ENCODE measurements at regions not wholly inside any gene's neighbourhood (a gene's known extent, or its start where the extent isn't known, plus 50 kb on each side); places are given as distances from the start of the nearest gene placed in this dataset.

- TF ChIP-seq SKIL (IDR thresholded peaks at IDR 0.05; ENCODE audit: low read depth, poor library complexity, severe bottlenecking): no peak
- no peak for TF ChIP-seq TARDBP (IDR thresholded peaks at IDR 0.05; ENCODE audit: borderline replicate concordance)
- no peak for TF ChIP-seq HCFC1 (IDR thresholded peaks at IDR 0.05; ENCODE audit: low read length)
- no peak for TF ChIP-seq BACH1 (IDR thresholded peaks at IDR 0.05; ENCODE audit: borderline replicate concordance)
- no peak for TF ChIP-seq ZNF622 (IDR thresholded peaks at IDR 0.05)
- TF ChIP-seq, protein P1, sequence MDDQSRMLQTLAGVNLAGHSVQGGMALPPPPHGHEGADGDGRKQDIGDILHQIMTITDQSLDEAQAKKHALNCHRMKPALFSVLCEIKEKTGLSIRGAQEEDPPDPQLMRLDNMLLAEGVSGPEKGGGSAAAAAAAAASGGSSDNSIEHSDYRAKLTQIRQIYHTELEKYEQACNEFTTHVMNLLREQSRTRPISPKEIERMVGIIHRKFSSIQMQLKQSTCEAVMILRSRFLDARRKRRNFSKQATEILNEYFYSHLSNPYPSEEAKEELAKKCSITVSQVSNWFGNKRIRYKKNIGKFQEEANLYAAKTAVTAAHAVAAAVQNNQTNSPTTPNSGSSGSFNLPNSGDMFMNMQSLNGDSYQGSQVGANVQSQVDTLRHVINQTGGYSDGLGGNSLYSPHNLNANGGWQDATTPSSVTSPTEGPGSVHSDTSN (IDR thresholded peaks at IDR 0.05; ENCODE audit: insufficient replicate concordance, low read depth, low read length): no peak
- no peak for TF ChIP-seq E4F1 (IDR thresholded peaks at IDR 0.05; ENCODE audit: borderline replicate concordance, partially characterized antibody)
- TF ChIP-seq SMAD1 (IDR thresholded peaks at IDR 0.05; ENCODE audit: low read depth, partially characterized antibody): no peak
- no peak for TF ChIP-seq ESRRA (IDR thresholded peaks at IDR 0.05; ENCODE audit: low read length)
- no peak for TF ChIP-seq STAT1 (conservative IDR thresholded peaks at IDR 0.05)
- TF ChIP-seq YY1 (IDR thresholded peaks at IDR 0.05; ENCODE audit: low read depth, low read length): no peak
- TF ChIP-seq PML (IDR thresholded peaks at IDR 0.05; ENCODE audit: low read length): no peak
- TF ChIP-seq, protein P2, sequence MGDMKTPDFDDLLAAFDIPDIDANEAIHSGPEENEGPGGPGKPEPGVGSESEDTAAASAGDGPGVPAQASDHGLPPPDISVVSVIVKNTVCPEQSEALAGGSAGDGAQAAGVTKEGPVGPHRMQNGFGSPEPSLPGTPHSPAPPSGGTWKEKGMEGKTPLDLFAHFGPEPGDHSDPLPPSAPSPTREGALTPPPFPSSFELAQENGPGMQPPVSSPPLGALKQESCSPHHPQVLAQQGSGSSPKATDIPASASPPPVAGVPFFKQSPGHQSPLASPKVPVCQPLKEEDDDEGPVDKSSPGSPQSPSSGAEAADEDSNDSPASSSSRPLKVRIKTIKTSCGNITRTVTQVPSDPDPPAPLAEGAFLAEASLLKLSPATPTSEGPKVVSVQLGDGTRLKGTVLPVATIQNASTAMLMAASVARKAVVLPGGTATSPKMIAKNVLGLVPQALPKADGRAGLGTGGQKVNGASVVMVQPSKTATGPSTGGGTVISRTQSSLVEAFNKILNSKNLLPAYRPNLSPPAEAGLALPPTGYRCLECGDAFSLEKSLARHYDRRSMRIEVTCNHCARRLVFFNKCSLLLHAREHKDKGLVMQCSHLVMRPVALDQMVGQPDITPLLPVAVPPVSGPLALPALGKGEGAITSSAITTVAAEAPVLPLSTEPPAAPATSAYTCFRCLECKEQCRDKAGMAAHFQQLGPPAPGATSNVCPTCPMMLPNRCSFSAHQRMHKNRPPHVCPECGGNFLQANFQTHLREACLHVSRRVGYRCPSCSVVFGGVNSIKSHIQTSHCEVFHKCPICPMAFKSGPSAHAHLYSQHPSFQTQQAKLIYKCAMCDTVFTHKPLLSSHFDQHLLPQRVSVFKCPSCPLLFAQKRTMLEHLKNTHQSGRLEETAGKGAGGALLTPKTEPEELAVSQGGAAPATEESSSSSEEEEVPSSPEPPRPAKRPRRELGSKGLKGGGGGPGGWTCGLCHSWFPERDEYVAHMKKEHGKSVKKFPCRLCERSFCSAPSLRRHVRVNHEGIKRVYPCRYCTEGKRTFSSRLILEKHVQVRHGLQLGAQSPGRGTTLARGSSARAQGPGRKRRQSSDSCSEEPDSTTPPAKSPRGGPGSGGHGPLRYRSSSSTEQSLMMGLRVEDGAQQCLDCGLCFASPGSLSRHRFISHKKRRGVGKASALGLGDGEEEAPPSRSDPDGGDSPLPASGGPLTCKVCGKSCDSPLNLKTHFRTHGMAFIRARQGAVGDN (IDR thresholded peaks at IDR 0.05): no peak
- no peak for TF ChIP-seq PAX8 (IDR thresholded peaks at IDR 0.05)
- TF ChIP-seq POLR2A (IDR thresholded peaks at IDR 0.05; ENCODE audit: low read depth, low read length): no peak
- TF ChIP-seq SMARCA5 (IDR thresholded peaks at IDR 0.05): no peak
- TF ChIP-seq ASH2L (IDR thresholded peaks at IDR 0.05; ENCODE audit: borderline replicate concordance, low read depth): no peak
- no peak for TF ChIP-seq RAD51 (IDR thresholded peaks at IDR 0.05)
- TF ChIP-seq BHLHE40 (IDR thresholded peaks at IDR 0.05; ENCODE audit: borderline replicate concordance in 1 of 2, low read depth in 2 of 2, low read length in 1 of 2): no peak
- TF ChIP-seq BCL11A (IDR thresholded peaks at IDR 0.05; ENCODE audit: low read depth, low read length): 0 out of 2 replicates have a peak, but pooled peaks have one; percentile 11
- TF ChIP-seq EZH2 (IDR thresholded peaks at IDR 0.05; ENCODE audit: borderline replicate concordance, control insufficient read depth, low read depth, low read length): no peak
- TF ChIP-seq TCF3 (IDR thresholded peaks at IDR 0.05; ENCODE audit: borderline replicate concordance, insufficient read depth, low read depth, low read length): no peak
- no peak for TF ChIP-seq SMAD5 (IDR thresholded peaks at IDR 0.05; ENCODE audit: low read depth)
Observed at GRCh38 chr7:46357290-46357689, 436.2 kb upstream of the IGFBP3 start (continued).
